OCI-LY3 (cell line): ENCODE measurements at regions not wholly inside any gene's neighbourhood (a gene's known extent, or its start where the extent isn't known, plus 50 kb on each side); places are given as distances from the start of the nearest gene placed in this dataset.

Experiments used
- H2AFZ ChIP-seq: fragments of 200-600, 300-600 bp; shearing (Covaris generic); 2 replicates; pipeline ENCODE4 v1.6.0; 2014; ENCODE audit warnings: antibody characterized with exemption, low read depth, low read length
- H3K27ac ChIP-seq: fragments of 200-600, 300-600 bp; sonication (generic); 2 replicates; pipeline ENCODE4 v1.5.1; 2014; ENCODE audit warnings: mild to moderate bottlenecking, low read length, moderate library complexity, mixed read lengths
- H3K27me3 ChIP-seq: fragments of 200-600, 300-600 bp; sonication (generic); 2 replicates; pipeline ENCODE4 v1.6.1; 2014; ENCODE audit warnings: low read depth, low read length, mixed read lengths
- H3K36me3 ChIP-seq: fragments of 200-600, 300-600 bp; sonication (generic); replicated peaks from 2 replicates; pipeline ENCODE3; 2014; ENCODE audit warnings: low read depth, low read length, mixed read lengths
- H3K4me1 ChIP-seq: fragments of 300-600, 200-600 bp; sonication (generic); 2 replicates; pipeline ENCODE4 v1.6.1; 2014; ENCODE audit warnings: low read length, mixed read lengths
- H3K4me2 ChIP-seq: fragments of 200-600, 300-600 bp; sonication (generic); 2 replicates; pipeline ENCODE4 v1.6.1; 2014; ENCODE audit warnings: low read length, mixed read lengths
- H3K4me3 ChIP-seq: fragments of 300-600, 200-600 bp; sonication (generic); 2 replicates; pipeline ENCODE4 v1.5.1; 2014; ENCODE audit warnings: antibody characterized with exemption, mild to moderate bottlenecking, low read length, moderate library complexity
- H3K79me2 ChIP-seq: fragments of 300-600, 200-600 bp; shearing (Covaris generic); 2 replicates; pipeline ENCODE4 v1.6.1; 2014; ENCODE audit warnings: mild to moderate bottlenecking, low read length, mixed read lengths
- H3K9ac ChIP-seq: fragments of 300-600, 200-600 bp; shearing (Covaris generic); 2 replicates; pipeline ENCODE4 v1.6.0; 2014; ENCODE audit warnings: mild to moderate bottlenecking, low read length, moderate library complexity
- H3K9me3 ChIP-seq: fragments of 200-600, 300-600 bp; shearing (Covaris generic); 2 replicates; pipeline ENCODE4 v1.6.1; 2014; ENCODE audit warnings: low read length, mixed read lengths; ENCODE audit not compliant: insufficient read depth
- H4K20me1 ChIP-seq: fragments of 200-600, 300-600 bp; sonication (generic); 2 replicates; pipeline ENCODE4 v1.6.1; 2016; ENCODE audit warnings: low read length, mixed read lengths; ENCODE audit not compliant: insufficient read depth
- CTCF ChIP-seq: fragments of 200-600, 300-600 bp; sonication (generic); IDR thresholded peaks from 2 replicates; pipeline ENCODE4 v1.5.1; 2014; ENCODE audit warnings: antibody characterized with exemption, low read length, low read depth
- EZH2phosphoT487 ChIP-seq: fragments of 200-600 bp; shearing (Covaris generic); IDR thresholded peaks from 2 replicates; pipeline ENCODE4 v1.6.1; 2018; ENCODE audit warnings: antibody characterized with exemption, mixed run types, low read depth

- Histone ChIP-seq H3K4me1 (no peaks in the 10 kb centered on the region), H3K27ac (no peak overlapping the region), H3K79me2 (no peaks in the 10 kb centered on the region), H3K4me3 (no peak overlapping the region), H3K27me3 (peaks cover 37% of the 10 kb centered on the region), H3K4me2 (peak overlapping the region; percentile 6; the same call in 1 of the 2 replicates), H3K9me3 (no peaks in the 10 kb centered on the region), H3K9ac (no peak overlapping the region), H3K36me3 (no peaks in the 10 kb centered on the region), H4K20me1 (no peaks in the 10 kb centered on the region), H2AFZ (no peak overlapping the region)
- TF ChIP-seq EZH2phosphoT487 = no peak
- peak; percentile 83 for TF ChIP-seq CTCF
These were observed 189.7 kb downstream of the SEC16B start for GRCh38 chr1:177780096-177780700.

- no peak overlapping the region for H3K27ac ChIP-seq
- peak overlapping the region; percentile 6; the same call in 1 of the 2 replicates for H3K4me2 ChIP-seq
- no peaks in the 10 kb centered on the region for H4K20me1 ChIP-seq
- H3K79me2 ChIP-seq = no peaks in the 10 kb centered on the region
- TF ChIP-seq EZH2phosphoT487 = no peak
- TF ChIP-seq CTCF = no peak
- no peak overlapping the region for H3K9ac ChIP-seq
- no peak overlapping the region; the same call in 1 of the 2 replicates for H2AFZ ChIP-seq
- peaks cover 32% of the 10 kb centered on the region for H3K27me3 ChIP-seq
- H3K4me1 ChIP-seq = no peaks in the 10 kb centered on the region
- no peak overlapping the region for H3K4me3 ChIP-seq
- peaks cover 6% of the 10 kb centered on the region; the same call in 1 of the 2 replicates for H3K9me3 ChIP-seq
- H3K36me3 ChIP-seq = no peaks in the 10 kb centered on the region
These were observed 190.5 kb downstream of the SEC16B start for GRCh38 chr1:177779166-177779965.

GRCh38 chr1:177775924-177776323 lies 193.9 kb downstream of the SEC16B start:
- H2AFZ ChIP-seq = no peak overlapping the region
- H3K27ac ChIP-seq = no peak overlapping the region
- H3K4me1 ChIP-seq = no peaks in the 10 kb centered on the region
- peaks cover 16% of the 10 kb centered on the region; the same call in 1 of the 2 replicates for H3K9me3 ChIP-seq
- H3K27me3 ChIP-seq = peaks cover 12% of the 10 kb centered on the region; the same call in 1 of the 2 replicates
- no peaks in the 10 kb centered on the region for H3K36me3 ChIP-seq
- TF ChIP-seq EZH2phosphoT487 (no peak), CTCF (no peak)
- H3K9ac ChIP-seq = no peak overlapping the region
- no peak overlapping the region for H3K4me2 ChIP-seq
- H3K4me3 ChIP-seq = no peak overlapping the region
- H3K79me2 ChIP-seq = no peaks in the 10 kb centered on the region
- no peaks in the 10 kb centered on the region for H4K20me1 ChIP-seq

- Histone ChIP-seq H3K4me2 (no peak overlapping the region), H3K79me2 (no peaks in the 10 kb centered on the region), H2AFZ (no peak overlapping the region), H4K20me1 (no peaks in the 10 kb centered on the region), H3K4me3 (no peak overlapping the region), H3K36me3 (no peaks in the 10 kb centered on the region), H3K4me1 (no peaks in the 10 kb centered on the region), H3K27me3 (peaks cover 6% of the 10 kb centered on the region; the same call in 1 of the 2 replicates), H3K9ac (no peak overlapping the region), H3K9me3 (peaks cover 16% of the 10 kb centered on the region; the same call in 1 of the 2 replicates), H3K27ac (no peak overlapping the region)
- no peak for TF ChIP-seq CTCF
- TF ChIP-seq EZH2phosphoT487 = no peak
These were observed 197.4 kb downstream of the SEC16B start for GRCh38 chr1:177772386-177772960.
